Psoas muscle (tissue), 7 donors: ENCODE measurements at regions not wholly inside any gene's neighbourhood (a gene's known extent, or its start where the extent isn't known, plus 50 kb on each side); places are given as distances from the start of the nearest gene placed in this dataset.

Experiments used
- ATAC-seq, 4 donors: fragments of 200-7000 bp; cut with Tn5 transposase; one replicate each; pipeline ENCODE4 v1.9.1; 2020; ENCODE audit warnings: moderate library complexity in 3 of 4, mild to moderate bottlenecking in 2 of 4
- DNase-seq, 2 donors: peaks; one replicate each; pipeline ENCODE4 v3.0.0-alpha.2; 2020
- H3K27ac ChIP-seq: fragments of 200-600 bp; one replicate; pipeline ENCODE4 v1.8.0; 2022
- H3K27me3 ChIP-seq, 3 donors: fragments of 200-600 bp in 1 of 3; one replicate each; pipeline versions ENCODE4 v1.6.1 to v1.8.0; 2013 to 2022; ENCODE audit warnings: low read length in 2 of 3, mild to moderate bottlenecking in 2 of 3, moderate library complexity in 1 of 3; ENCODE audit not compliant: insufficient read depth in 3 of 3
- H3K36me3 ChIP-seq, 2 donors: fragments of 200-600 bp in 1 of 2; one replicate each; pipeline versions ENCODE4 v1.6.1 to v1.8.0; 2013 to 2022; ENCODE audit warnings: low read depth in 1 of 2, mild to moderate bottlenecking in 1 of 2, moderate library complexity in 1 of 2; ENCODE audit not compliant: insufficient read depth in 1 of 2
- H3K4me1 ChIP-seq: fragments of 200-600 bp; one replicate; pipeline ENCODE4 v1.8.0; 2022
- H3K4me3 ChIP-seq: fragments of 200-600 bp; one replicate; pipeline ENCODE4 v1.8.0; 2022; ENCODE audit warnings: mild to moderate bottlenecking
- H3K9me3 ChIP-seq: fragments of 200-600 bp; one replicate; pipeline ENCODE4 v1.8.0; 2022
- WGBS, 3 donors: extraction: QIAGEN DNeasy Blood & Tissue Kit; methylation state at CpG; one replicate each; pipeline versions ENCODE4 v1.1.6 to v1.1.7; 2013; 5-methylcytosine and 5-hydroxymethylcytosine counted together
- intact Hi-C, 2 donors: fragments of 100-400 bp; cut with DNase I; formaldehyde crosslinking; loops; one replicate each; pipeline versions ENCODE4 v1.11.0 to v1.14.2; 2022
- TF ChIP-seq, protein P1 (sequence below): fragments of 200-600 bp; IDR thresholded peaks from one replicate; pipeline ENCODE4 v1.8.0; 2022; ENCODE audit warnings: antibody characterized with exemption
- donor health status: healthy with polysubstance abuse.
- donor health status: DM: no; HTN: no; CAD: no; lungs with moderate emphysema.
- donor health status: Bipolar disorder and iron deficiency.
- donor health status: healthy.
- donor health status: DM: yes; HTN: yes; CAD: no.
- donor health status: DM: no; HTN: no; CAD: no.
- donor health status: DM: yes; HTN: yes; CAD: no.

DNA sequence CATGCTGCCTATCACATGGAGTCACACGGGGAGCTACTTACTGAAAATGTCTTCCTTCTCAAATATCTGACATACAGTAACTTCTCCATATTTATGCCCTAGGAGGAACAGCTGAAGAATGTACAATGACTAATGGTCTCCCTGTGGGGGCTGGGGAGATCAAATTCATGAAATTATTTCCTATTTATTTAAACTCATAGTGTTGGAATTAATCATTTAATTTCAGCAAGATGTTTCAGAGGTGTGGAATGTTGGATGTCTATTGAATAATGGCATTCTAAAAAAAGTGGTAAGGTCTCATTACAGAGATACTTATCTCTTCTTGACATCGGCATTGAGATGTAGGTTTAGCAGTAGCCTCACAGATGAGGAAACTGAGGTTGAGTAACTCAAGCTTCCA lies 214.3 kb upstream of the CDH11 start:
- TF ChIP-seq, protein P1, sequence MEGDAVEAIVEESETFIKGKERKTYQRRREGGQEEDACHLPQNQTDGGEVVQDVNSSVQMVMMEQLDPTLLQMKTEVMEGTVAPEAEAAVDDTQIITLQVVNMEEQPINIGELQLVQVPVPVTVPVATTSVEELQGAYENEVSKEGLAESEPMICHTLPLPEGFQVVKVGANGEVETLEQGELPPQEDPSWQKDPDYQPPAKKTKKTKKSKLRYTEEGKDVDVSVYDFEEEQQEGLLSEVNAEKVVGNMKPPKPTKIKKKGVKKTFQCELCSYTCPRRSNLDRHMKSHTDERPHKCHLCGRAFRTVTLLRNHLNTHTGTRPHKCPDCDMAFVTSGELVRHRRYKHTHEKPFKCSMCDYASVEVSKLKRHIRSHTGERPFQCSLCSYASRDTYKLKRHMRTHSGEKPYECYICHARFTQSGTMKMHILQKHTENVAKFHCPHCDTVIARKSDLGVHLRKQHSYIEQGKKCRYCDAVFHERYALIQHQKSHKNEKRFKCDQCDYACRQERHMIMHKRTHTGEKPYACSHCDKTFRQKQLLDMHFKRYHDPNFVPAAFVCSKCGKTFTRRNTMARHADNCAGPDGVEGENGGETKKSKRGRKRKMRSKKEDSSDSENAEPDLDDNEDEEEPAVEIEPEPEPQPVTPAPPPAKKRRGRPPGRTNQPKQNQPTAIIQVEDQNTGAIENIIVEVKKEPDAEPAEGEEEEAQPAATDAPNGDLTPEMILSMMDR: no peak
- no peak for DNase-seq
- ATAC-seq: no peak
- Histone ChIP-seq H3K9me3 (no peaks in the 10 kb centered on the region), H3K27me3 (peaks cover 0 to 4% (median 0%) of the 10 kb centered on the region in 3 donors), H3K36me3 (no peaks in the 10 kb centered on the region), H3K27ac (no peak overlapping the region), H3K4me1 (no peaks in the 10 kb centered on the region), H3K4me3 (no peak overlapping the region)
- 58 to 77% (median 64%) methylated on average over 2 of the region's 2 CpGs for WGBS, 3 donors
- intact Hi-C loops: no loop called here

GRCh38 chr16:65334081-65334480 lies 212.2 kb upstream of the CDH11 start:
- no peak overlapping the region for H3K4me3 ChIP-seq
- peaks cover 0 to 2% (median 0%) of the 10 kb centered on the region in 3 donors for H3K27me3 ChIP-seq
- no peak overlapping the region for H3K27ac ChIP-seq
- ATAC-seq: no peak
- TF ChIP-seq, protein P1: no peak
- intact Hi-C loops: no loop called here
- no peaks in the 10 kb centered on the region for H3K9me3 ChIP-seq
- DNase-seq: no peak
- H3K4me1 ChIP-seq: no peaks in the 10 kb centered on the region
- 82 to 87% (median 84%) methylated on average over 2 of the region's 2 CpGs for whole genome bisulfite sequencing, 3 donors
- no peaks in the 10 kb centered on the region for H3K36me3 ChIP-seq

- WGBS, 3 donors: 26 to 32% (median 29%) methylated on average over 2 of the region's 2 CpGs
- Histone ChIP-seq H3K4me1 (no peaks in the 10 kb centered on the region), H3K27me3 (no peaks in the 10 kb centered on the region), H3K9me3 (no peaks in the 10 kb centered on the region), H3K27ac (no peak overlapping the region), H3K4me3 (no peak overlapping the region), H3K36me3 (no peaks in the 10 kb centered on the region)
- no peak for DNase-seq
- intact Hi-C loops: no loop called here
- TF ChIP-seq, protein P1: no peak
- no peak for ATAC-seq
Observed at GRCh38 chr16:65333283-65333682, 211.4 kb upstream of the CDH11 start.

DNA sequence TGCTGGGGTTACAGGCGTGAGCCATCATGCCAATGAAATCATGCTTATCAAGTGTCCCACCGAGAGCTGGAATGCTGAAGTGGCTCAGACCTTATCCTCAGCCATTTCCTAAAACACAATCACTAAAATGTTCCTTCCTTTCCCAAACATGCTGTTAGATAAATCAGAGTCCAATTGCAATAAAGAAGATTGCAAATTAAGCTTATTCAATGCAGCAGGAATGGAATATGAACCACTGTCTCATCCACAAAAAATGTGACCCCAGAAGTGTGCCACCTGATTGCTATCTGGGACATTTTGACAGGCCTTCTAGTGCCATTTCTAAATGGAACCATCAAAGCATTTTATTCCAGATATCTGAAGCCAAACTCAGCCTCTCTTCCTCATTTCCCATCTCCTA lies 205.5 kb upstream of the CDH11 start:
- TF ChIP-seq, protein P1: no peak
- ATAC-seq: no peak
- no peaks in the 10 kb centered on the region for H3K4me1 ChIP-seq
- no peak overlapping the region for H3K4me3 ChIP-seq
- intact Hi-C loops: no loop called here
- no peaks in the 10 kb centered on the region for H3K27me3 ChIP-seq
- no peaks in the 10 kb centered on the region for H3K36me3 ChIP-seq
- DNase-seq: no peak
- H3K9me3 ChIP-seq: no peaks in the 10 kb centered on the region
- WGBS, 3 donors: 42 to 55% (median 45%) methylated on average over 2 of the region's 2 CpGs
- no peak overlapping the region for H3K27ac ChIP-seq

- Histone ChIP-seq H3K4me3 (no peak overlapping the region), H3K9me3 (no peaks in the 10 kb centered on the region), H3K4me1 (no peaks in the 10 kb centered on the region), H3K27me3 (no peaks in the 10 kb centered on the region), H3K27ac (no peak overlapping the region), H3K36me3 (no peaks in the 10 kb centered on the region)
- WGBS, 3 donors: 70 to 73% (median 73%) methylated on average over 2 of the region's 2 CpGs
- TF ChIP-seq, protein P1: no peak
- no peak for DNase-seq
- intact Hi-C loops: no loop called here
- ATAC-seq: no peak
Observed at GRCh38 chr16:65323655-65324237, 201.9 kb upstream of the CDH11 start.
